Endothelial cell (in vitro differentiated cells): ENCODE measurements at regions not wholly inside any gene's neighbourhood (a gene's known extent, or its start where the extent isn't known, plus 50 kb on each side); places are given as distances from the start of the nearest gene placed in this dataset.

Experiments
- DNase-seq: peaks from one replicate; pipeline ENCODE4 v3.0.0; 2021; ENCODE audit warnings: low spot score
- H3K27ac Mint-ChIP-seq: one replicate; pipeline ENCODE4 v1.8.0; 2021; ENCODE audit warnings: mixed read lengths, inconsistent platforms; ENCODE audit not compliant: unreplicated experiment
- H3K27me3 Mint-ChIP-seq: one replicate; pipeline ENCODE4 v1.8.0; 2021; ENCODE audit warnings: mild to moderate bottlenecking, moderate library complexity, mixed read lengths, inconsistent platforms; ENCODE audit not compliant: unreplicated experiment
- H3K36me3 Mint-ChIP-seq: one replicate; pipeline ENCODE4 v1.8.0; 2021; ENCODE audit warnings: mild to moderate bottlenecking, low read depth, mixed read lengths, inconsistent platforms; ENCODE audit not compliant: unreplicated experiment
- H3K4me1 Mint-ChIP-seq: one replicate; pipeline ENCODE4 v1.8.0; 2021; ENCODE audit warnings: mild to moderate bottlenecking, mixed read lengths, inconsistent platforms; ENCODE audit not compliant: unreplicated experiment
- H3K4me3 Mint-ChIP-seq: one replicate; pipeline ENCODE4 v1.8.0; 2021; ENCODE audit warnings: mild to moderate bottlenecking, mixed read lengths, inconsistent platforms; ENCODE audit not compliant: unreplicated experiment
- H3K9me3 Mint-ChIP-seq: one replicate; pipeline ENCODE4 v1.8.0; 2021; ENCODE audit warnings: mixed read lengths, inconsistent platforms; ENCODE audit not compliant: unreplicated experiment
- TF ChIP-seq, protein P1 (sequence below): fragments of 200-600 bp; sonication (generic); IDR thresholded peaks from one replicate; pipeline ENCODE4 v1.5.0; 2021; ENCODE audit warnings: antibody characterized with exemption; ENCODE audit not compliant: unreplicated experiment

DNA sequence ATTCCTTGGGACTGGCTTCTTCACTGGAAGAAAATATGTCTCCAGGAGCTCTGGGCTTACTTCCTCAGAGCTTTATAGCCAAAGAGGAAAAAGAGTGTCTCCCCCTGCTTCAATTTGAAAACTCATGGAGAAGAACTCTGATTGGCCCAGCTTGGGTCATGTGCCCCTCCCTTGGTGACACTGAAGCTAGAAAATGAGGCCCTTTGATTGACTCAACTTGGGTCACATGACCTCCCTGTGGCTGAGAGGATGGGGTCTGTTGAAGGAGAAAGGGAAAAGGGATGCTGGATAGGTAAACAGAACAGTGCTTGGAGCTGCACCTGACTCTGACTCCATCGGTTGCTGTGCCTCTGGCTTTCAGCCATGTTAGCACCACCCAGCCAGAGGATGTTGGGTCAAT, 70.6 kb upstream of the KSR1 start:
- Mint-ChIP-seq H3K27me3 (peaks cover 8% of the 10 kb centered on the region), H3K36me3 (peaks cover 3% of the 10 kb centered on the region), H3K4me1 (peaks cover 7% of the 10 kb centered on the region), H3K9me3 (no peaks in the 10 kb centered on the region), H3K27ac (no peak overlapping the region), H3K4me3 (no peak overlapping the region)
- TF ChIP-seq, protein P1, sequence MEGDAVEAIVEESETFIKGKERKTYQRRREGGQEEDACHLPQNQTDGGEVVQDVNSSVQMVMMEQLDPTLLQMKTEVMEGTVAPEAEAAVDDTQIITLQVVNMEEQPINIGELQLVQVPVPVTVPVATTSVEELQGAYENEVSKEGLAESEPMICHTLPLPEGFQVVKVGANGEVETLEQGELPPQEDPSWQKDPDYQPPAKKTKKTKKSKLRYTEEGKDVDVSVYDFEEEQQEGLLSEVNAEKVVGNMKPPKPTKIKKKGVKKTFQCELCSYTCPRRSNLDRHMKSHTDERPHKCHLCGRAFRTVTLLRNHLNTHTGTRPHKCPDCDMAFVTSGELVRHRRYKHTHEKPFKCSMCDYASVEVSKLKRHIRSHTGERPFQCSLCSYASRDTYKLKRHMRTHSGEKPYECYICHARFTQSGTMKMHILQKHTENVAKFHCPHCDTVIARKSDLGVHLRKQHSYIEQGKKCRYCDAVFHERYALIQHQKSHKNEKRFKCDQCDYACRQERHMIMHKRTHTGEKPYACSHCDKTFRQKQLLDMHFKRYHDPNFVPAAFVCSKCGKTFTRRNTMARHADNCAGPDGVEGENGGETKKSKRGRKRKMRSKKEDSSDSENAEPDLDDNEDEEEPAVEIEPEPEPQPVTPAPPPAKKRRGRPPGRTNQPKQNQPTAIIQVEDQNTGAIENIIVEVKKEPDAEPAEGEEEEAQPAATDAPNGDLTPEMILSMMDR: no peak
- no peak for DNase-seq

DNA sequence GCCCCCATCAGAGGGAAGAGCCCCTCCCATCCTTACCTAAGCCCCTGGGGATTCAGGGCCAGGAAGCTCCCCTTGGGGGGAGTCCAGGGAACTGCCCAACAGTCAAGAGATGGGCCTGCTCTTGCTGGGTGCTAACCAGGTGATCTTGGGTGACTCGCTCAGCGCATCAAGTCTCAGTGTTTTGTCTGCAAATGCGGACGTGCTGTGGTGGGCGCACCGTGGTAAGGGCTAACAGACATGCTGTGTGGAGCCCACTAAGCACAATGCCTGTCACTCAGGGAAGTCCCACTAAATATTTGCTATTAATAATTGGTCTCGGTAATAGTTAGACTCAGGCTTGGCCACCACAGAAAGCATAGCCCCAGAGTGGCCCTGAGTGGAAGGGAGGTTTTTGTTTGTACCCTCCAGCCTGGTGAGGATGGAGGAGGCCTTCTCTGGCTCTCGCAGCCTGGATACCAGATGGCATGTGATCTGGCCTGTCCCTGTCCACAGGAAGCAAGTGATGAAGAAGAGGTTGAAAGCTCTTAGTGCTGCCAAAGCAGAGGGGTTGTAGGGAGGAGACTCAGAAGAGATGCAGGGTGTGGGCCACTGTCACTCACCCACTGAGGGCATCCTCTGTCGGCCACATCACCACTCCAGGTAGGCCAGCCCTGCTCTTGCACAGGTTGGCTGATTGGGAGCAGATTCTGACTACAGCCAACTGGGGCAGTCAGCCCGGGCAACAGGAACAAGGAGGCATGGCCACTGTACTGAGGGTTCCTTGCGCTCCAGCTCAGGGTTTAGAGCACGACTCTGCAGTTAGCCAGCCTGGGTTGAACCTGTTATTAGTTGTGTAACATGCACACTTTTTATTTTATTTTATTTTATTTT, 69.8 kb upstream of the KSR1 start:
- no peaks in the 10 kb centered on the region for H3K9me3 Mint-ChIP-seq
- H3K27me3 Mint-ChIP-seq: peaks cover 6% of the 10 kb centered on the region
- TF ChIP-seq, protein P1: no peak
- no peak overlapping the region for H3K4me3 Mint-ChIP-seq
- no peaks in the 10 kb centered on the region for H3K36me3 Mint-ChIP-seq
- DNase-seq: no peak
- H3K4me1 Mint-ChIP-seq: peaks cover 7% of the 10 kb centered on the region
- H3K27ac Mint-ChIP-seq: no peak overlapping the region

DNA sequence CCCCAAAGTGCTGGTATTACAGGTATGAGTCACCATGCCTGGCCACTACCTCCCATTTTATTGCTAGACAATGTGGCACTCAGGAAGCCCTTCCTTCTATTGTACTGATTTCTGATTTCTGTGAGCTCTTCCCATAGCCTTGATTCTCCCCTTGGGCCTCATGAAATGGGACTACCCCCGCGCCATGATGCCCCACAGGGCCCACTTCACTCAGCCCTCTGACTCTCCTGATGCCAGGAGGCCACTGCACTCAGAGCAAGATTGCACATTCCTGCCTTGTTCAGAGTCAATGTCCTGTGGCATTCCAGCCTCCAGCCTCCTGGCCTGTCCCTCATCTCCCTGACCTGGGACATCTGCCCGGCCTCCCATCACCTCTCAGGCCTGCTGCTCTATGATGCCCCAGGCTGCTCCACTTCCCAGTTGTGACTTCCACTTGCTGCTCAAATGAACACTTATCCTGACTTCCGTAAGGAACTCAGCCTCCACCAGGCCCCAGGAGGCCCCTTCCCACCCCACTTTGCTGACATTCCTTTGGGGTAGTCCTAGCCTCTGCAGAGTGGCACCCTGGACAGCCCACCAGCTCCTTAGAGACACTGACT, 66.6 kb upstream of the KSR1 start:
- no peak overlapping the region for H3K4me3 Mint-ChIP-seq
- TF ChIP-seq, protein P1: no peak
- DNase-seq: no peak
- H3K9me3 Mint-ChIP-seq: no peaks in the 10 kb centered on the region
- H3K27me3 Mint-ChIP-seq: peaks cover 5% of the 10 kb centered on the region
- peaks cover 7% of the 10 kb centered on the region for H3K4me1 Mint-ChIP-seq
- no peaks in the 10 kb centered on the region for H3K36me3 Mint-ChIP-seq
- H3K27ac Mint-ChIP-seq: no peak overlapping the region

GRCh38 chr17:27390540-27390939, 65.7 kb upstream of the KSR1 start:
- Mint-ChIP-seq H3K27me3 (peaks cover 7% of the 10 kb centered on the region), H3K27ac (no peak overlapping the region), H3K4me1 (peaks cover 7% of the 10 kb centered on the region), H3K4me3 (no peak overlapping the region), H3K9me3 (no peaks in the 10 kb centered on the region), H3K36me3 (no peaks in the 10 kb centered on the region)
- DNase-seq: no peak
- TF ChIP-seq, protein P1: no peak

DNA sequence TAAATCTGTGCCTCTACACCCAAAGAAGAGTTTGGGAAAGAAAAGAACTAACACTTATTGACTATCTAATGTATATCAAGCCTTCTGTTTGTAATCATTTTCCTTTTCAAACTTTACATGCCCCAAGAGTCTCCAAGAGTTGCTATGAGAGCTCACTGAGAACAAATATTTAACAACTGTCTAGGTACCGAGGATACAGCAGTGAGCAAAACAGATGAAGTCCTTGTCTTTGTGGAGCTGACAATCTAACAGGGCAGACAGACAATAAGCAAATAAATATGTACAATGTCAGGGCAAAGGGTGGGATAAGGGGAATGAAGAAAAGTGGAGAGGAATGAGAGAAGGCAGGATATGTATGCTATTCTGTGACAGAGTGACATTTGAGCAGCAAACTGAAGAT, 64.8 kb upstream of the KSR1 start:
- no peaks in the 10 kb centered on the region for H3K9me3 Mint-ChIP-seq
- TF ChIP-seq, protein P1: no peak
- no peak overlapping the region for H3K4me3 Mint-ChIP-seq
- peaks cover 7% of the 10 kb centered on the region for H3K27me3 Mint-ChIP-seq
- no peaks in the 10 kb centered on the region for H3K36me3 Mint-ChIP-seq
- peaks cover 7% of the 10 kb centered on the region for H3K4me1 Mint-ChIP-seq
- no peak overlapping the region for H3K27ac Mint-ChIP-seq
- DNase-seq: no peak
